ENCODE measurements at regions not wholly inside any gene's neighbourhood (a gene's known extent, or its start where the extent isn't known, plus 50 kb on each side); places are given as distances from the start of the nearest gene placed in this dataset.
"Not testable (repeated sequence)": the region's sequence is repeated elsewhere in the genome, so short reads cannot be mapped to it uniquely, and the experiment has no call there.

DNA sequence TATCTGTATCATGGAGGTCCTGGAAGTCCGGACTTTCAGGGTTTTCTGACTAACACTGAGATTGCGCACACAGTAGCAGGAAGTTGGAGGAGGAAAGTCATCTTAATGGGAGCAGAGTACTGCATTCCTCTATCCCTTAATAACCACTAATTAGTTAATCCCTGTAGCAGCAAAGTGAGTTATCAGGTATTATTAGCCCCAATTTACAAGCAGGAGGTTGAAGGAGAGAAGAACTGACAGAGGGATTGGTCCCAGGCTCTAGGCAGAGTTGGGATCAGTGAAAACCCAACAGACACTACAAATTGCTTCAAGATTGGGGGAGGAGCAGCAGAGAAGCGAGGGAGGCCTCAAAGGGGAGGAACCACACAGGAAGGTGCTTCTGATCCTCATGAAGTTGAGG is 74.5 kb upstream of the XPA start:
- WGBS (ENCODE audit: insufficient coverage, insufficient read length), result no CpG with 5 or more reads among the region's 3 CpGs
- H3K9me3 ChIP-seq (ENCODE audit: control insufficient read depth, insufficient read depth, low read length), result no peaks in the 10 kb centered on the region
- no peak overlapping the region for H3K4me3 ChIP-seq (ENCODE audit: low read length)
- H3K27ac ChIP-seq (ENCODE audit: low read length), result no peak overlapping the region
- no peak for DNase-seq (ENCODE audit: low read depth, low spot score)
- peaks cover 4% of the 10 kb centered on the region; the same call in 1 of the 2 replicates for H3K4me1 ChIP-seq (ENCODE audit: control insufficient read depth, insufficient read depth, low read length)
- no peaks in the 10 kb centered on the region for H3K27me3 ChIP-seq (ENCODE audit: control insufficient read depth, insufficient read depth, low read length)
- H3K36me3 ChIP-seq (ENCODE audit: control insufficient read depth, insufficient read depth, low read length), result no peaks in the 10 kb centered on the region

DNA sequence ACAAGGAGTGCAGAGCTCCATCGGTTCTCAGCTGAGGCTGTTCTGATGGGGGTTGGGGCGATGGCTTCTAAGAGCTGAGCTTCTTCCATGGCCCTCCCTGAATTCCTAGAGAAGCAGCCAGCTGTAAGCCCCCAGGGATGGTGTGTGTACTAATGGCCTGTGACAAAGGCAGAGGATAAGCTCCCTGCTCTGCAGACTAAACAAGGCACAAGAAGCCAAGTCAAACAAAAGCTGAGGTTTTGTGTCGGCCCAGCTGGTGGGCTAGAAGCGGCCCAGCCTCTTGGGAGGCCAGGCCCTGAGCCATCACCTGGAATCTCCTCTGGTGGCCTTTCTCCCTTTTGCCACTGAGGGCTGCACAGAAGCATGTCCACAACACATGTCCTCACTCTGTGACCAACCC is 75.0 kb upstream of the XPA start:
- Histone ChIP-seq H3K27me3 (ENCODE audit: control insufficient read depth, insufficient read depth, low read length) (no peaks in the 10 kb centered on the region), H3K9me3 (ENCODE audit: control insufficient read depth, insufficient read depth, low read length) (no peaks in the 10 kb centered on the region), H3K27ac (ENCODE audit: low read length) (no peak overlapping the region), H3K4me1 (ENCODE audit: control insufficient read depth, insufficient read depth, low read length) (peaks cover 4% of the 10 kb centered on the region; the same call in 1 of the 2 replicates), H3K4me3 (ENCODE audit: low read length) (no peak overlapping the region), H3K36me3 (ENCODE audit: control insufficient read depth, insufficient read depth, low read length) (no peaks in the 10 kb centered on the region)
- DNase-seq (ENCODE audit: low read depth, low spot score), result no peak
- WGBS (ENCODE audit: insufficient coverage, insufficient read length), result no CpG with 5 or more reads among the region's 4 CpGs

DNA sequence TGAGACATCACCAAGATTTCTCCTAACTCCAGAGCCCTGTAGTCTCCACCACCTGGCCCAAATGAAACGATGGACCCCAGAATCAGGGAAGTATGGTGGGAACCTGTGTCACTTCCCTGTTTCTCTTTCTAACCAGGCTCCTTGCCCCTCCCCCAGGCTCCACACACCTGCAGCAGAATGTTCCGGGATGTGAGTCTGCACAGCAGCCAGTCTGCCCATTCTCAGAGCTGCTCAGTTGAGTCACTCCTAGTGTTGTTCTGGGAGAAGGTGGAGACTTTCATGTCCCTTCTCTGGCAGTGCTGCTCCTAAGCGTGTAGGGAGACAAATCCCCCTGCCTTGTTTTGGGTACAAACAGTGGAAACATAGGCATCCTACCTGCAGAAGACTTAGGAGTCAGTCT is 76.0 kb upstream of the XPA start:
- H3K4me3 ChIP-seq (ENCODE audit: low read length), result no peak overlapping the region
- H3K27me3 ChIP-seq (ENCODE audit: control insufficient read depth, insufficient read depth, low read length), result no peaks in the 10 kb centered on the region
- WGBS (ENCODE audit: insufficient coverage, insufficient read length), result no CpG with 5 or more reads among the region's 3 CpGs
- H3K36me3 ChIP-seq (ENCODE audit: control insufficient read depth, insufficient read depth, low read length), result no peaks in the 10 kb centered on the region
- peaks cover 4% of the 10 kb centered on the region; the same call in 1 of the 2 replicates for H3K4me1 ChIP-seq (ENCODE audit: control insufficient read depth, insufficient read depth, low read length)
- no peak overlapping the region for H3K27ac ChIP-seq (ENCODE audit: low read length)
- no peak for DNase-seq (ENCODE audit: low read depth, low spot score)
- H3K9me3 ChIP-seq (ENCODE audit: control insufficient read depth, insufficient read depth, low read length), result no peaks in the 10 kb centered on the region

DNA sequence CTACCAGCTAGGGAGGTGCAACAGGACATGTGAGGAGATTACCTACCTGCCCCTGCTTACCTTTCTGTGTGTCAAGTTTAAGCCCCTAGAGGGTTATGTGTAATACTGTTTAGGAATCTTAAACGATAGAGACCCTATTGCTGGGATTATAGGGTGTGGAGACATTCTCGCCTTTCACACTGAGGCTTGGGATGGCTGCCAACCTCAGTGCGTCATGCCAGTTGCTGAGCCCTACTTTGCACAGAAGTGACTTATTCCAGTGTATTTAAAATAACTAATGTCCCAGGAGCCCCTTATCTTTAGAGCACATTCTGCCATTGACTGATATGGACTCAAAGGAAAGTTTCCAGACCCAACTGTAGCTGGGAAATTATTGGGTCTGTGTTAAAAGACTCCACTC is 76.6 kb upstream of the XPA start:
- DNase-seq (ENCODE audit: low read depth, low spot score), result no peak
- no CpG with 5 or more reads among the region's 3 CpGs for WGBS (ENCODE audit: insufficient coverage, insufficient read length)
- Histone ChIP-seq H3K27ac (ENCODE audit: low read length) (no peak overlapping the region), H3K4me1 (ENCODE audit: control insufficient read depth, insufficient read depth, low read length) (peaks cover 4% of the 10 kb centered on the region; the same call in 1 of the 2 replicates), H3K9me3 (ENCODE audit: control insufficient read depth, insufficient read depth, low read length) (no peaks in the 10 kb centered on the region), H3K4me3 (ENCODE audit: low read length) (no peak overlapping the region), H3K27me3 (ENCODE audit: control insufficient read depth, insufficient read depth, low read length) (no peaks in the 10 kb centered on the region), H3K36me3 (ENCODE audit: control insufficient read depth, insufficient read depth, low read length) (no peaks in the 10 kb centered on the region)

DNA sequence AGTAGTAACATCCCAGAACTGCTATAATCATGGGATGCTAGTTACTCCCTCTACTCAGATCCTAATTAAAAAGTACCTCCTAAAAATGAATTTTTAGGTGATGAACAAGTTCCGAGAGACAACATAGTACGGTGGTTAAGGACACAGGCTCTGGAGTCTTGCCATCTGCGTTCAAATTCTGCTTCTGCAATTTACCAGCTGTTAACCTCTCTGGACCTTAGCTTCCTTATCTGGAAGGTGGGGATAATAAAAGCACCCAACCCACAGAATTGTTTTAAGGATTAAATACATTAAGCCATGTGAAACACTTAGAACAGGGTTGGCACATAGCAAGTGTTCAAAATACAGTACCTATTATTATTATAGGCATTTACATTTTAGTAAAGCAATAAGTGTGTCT is 77.5 kb upstream of the XPA start:
- Histone ChIP-seq H3K27me3 (ENCODE audit: control insufficient read depth, insufficient read depth, low read length) (no peaks in the 10 kb centered on the region), H3K4me3 (ENCODE audit: low read length) (no peak overlapping the region), H3K36me3 (ENCODE audit: control insufficient read depth, insufficient read depth, low read length) (no peaks in the 10 kb centered on the region), H3K9me3 (ENCODE audit: control insufficient read depth, insufficient read depth, low read length) (no peaks in the 10 kb centered on the region), H3K4me1 (ENCODE audit: control insufficient read depth, insufficient read depth, low read length) (peaks cover 4% of the 10 kb centered on the region; the same call in 1 of the 2 replicates), H3K27ac (ENCODE audit: low read length) (no peak overlapping the region)
- DNase-seq (ENCODE audit: low read depth, low spot score), result no peak
- WGBS (ENCODE audit: insufficient coverage, insufficient read length), result no CpG with 5 or more reads among the region's 3 CpGs

DNA sequence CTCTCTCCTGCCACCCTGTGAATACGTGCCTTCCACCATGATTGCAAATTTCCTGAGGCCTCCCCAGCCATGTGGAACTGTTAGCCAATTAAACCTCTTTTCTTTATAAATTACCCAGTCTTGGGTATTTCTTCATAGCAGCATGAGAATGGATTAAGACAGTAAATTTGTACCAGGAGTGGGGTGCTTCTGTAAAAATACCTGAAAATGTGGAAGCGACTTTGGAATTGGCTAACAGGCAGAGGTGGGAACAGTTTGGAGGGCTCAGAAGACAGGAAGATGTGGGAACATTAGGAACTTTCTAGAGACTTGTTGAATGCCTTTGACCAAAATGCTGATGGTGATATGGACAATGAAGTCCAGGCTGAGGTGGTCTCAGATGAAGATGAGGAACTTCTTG is 74.3 kb upstream of the FOXE1 start:
- WGBS (ENCODE audit: insufficient coverage, insufficient read length), result no CpG with 5 or more reads among the region's 2 CpGs
- H3K27ac ChIP-seq (ENCODE audit: low read length); H3K4me1 ChIP-seq (ENCODE audit: control insufficient read depth, insufficient read depth, low read length); H3K9me3 ChIP-seq (ENCODE audit: control insufficient read depth, insufficient read depth, low read length); H3K36me3 ChIP-seq (ENCODE audit: control insufficient read depth, insufficient read depth, low read length); H3K4me3 ChIP-seq (ENCODE audit: low read length); DNase-seq (ENCODE audit: low read depth, low spot score); H3K27me3 ChIP-seq (ENCODE audit: control insufficient read depth, insufficient read depth, low read length): not testable (repeated sequence)

DNA sequence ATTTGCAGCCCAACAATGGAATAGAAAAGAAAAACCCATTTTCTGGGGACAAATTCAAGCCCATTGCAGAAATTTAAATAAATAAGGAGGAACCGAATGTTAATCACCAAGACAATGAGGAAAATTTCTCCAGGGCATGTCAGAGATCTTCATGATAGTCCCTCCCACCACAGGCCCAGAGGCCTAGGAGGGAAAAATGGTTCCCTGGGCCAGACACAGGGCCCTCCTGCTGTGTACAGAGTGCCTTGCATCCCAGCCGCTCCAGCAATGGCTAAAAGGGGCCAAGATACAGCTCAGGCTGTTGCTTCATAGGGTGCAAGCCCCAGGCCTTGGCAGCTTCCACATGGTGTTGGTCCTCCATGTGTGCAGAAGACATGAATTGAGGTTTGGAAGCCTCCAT is 73.4 kb upstream of the FOXE1 start:
- no peaks in the 10 kb centered on the region for H3K36me3 ChIP-seq (ENCODE audit: control insufficient read depth, insufficient read depth, low read length)
- no peaks in the 10 kb centered on the region for H3K4me1 ChIP-seq (ENCODE audit: control insufficient read depth, insufficient read depth, low read length)
- H3K27me3 ChIP-seq (ENCODE audit: control insufficient read depth, insufficient read depth, low read length), result no peaks in the 10 kb centered on the region
- DNase-seq (ENCODE audit: low read depth, low spot score), result no peak
- H3K4me3 ChIP-seq (ENCODE audit: low read length), result no peak overlapping the region
- WGBS (ENCODE audit: insufficient coverage, insufficient read length), result no CpG with 5 or more reads among the region's 2 CpGs
- H3K27ac ChIP-seq (ENCODE audit: low read length), result no peak overlapping the region
- H3K9me3 ChIP-seq (ENCODE audit: control insufficient read depth, insufficient read depth, low read length), result no peaks in the 10 kb centered on the region

DNA sequence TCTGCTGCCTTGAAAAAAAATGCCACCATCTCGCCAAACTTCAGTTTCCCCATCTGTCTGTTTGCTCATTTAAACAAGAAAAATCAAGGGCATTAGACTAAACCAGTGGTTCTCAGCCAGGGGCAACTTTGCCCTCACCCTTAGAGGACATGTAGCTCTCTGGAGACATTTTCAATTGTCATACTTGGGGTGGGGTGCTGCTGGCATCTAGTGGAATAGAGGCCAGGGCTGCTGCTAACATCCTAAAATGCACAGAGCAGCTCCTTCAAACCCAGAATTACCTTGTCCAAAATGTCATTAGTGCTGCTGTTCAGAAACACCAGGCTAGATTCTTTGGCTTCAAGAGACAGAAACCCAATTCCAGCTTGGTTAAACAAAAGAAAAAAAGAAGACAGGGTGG is 71.1 kb upstream of the FOXE1 start:
- Histone ChIP-seq H3K27ac (ENCODE audit: low read length) (no peak overlapping the region), H3K27me3 (ENCODE audit: control insufficient read depth, insufficient read depth, low read length) (no peaks in the 10 kb centered on the region), H3K4me1 (ENCODE audit: control insufficient read depth, insufficient read depth, low read length) (no peaks in the 10 kb centered on the region), H3K4me3 (ENCODE audit: low read length) (no peak overlapping the region), H3K36me3 (ENCODE audit: control insufficient read depth, insufficient read depth, low read length) (no peaks in the 10 kb centered on the region), H3K9me3 (ENCODE audit: control insufficient read depth, insufficient read depth, low read length) (no peaks in the 10 kb centered on the region)
- no CpG with 5 or more reads among the region's 1 CpG for WGBS (ENCODE audit: insufficient coverage, insufficient read length)
- no peak for DNase-seq (ENCODE audit: low read depth, low spot score)

DNA sequence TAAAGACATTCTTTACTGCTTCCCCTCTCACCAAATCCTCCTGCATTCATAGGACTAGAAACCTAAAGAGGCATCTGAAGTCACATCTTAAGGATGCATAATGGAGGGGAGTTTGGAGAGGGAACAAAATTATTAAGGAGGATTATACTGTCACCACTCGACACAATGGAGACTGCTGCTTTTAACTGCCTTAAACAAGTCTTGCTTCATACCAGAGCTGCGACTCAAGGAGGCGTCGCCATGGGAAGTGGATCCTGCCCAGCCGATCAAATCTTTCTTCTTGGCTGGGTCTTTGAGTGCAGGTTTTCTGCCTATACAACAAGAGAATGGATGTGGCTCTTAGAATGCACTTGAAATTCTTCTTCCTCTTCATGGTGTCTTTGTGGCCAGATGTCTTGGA is 66.7 kb upstream of the FOXE1 start:
- H3K9me3 ChIP-seq (ENCODE audit: control insufficient read depth, insufficient read depth, low read length), result no peaks in the 10 kb centered on the region
- H3K4me1 ChIP-seq (ENCODE audit: control insufficient read depth, insufficient read depth, low read length), result no peaks in the 10 kb centered on the region
- DNase-seq (ENCODE audit: low read depth, low spot score), result no peak
- no peak overlapping the region for H3K4me3 ChIP-seq (ENCODE audit: low read length)
- H3K27me3 ChIP-seq (ENCODE audit: control insufficient read depth, insufficient read depth, low read length), result no peaks in the 10 kb centered on the region
- no peaks in the 10 kb centered on the region for H3K36me3 ChIP-seq (ENCODE audit: control insufficient read depth, insufficient read depth, low read length)
- H3K27ac ChIP-seq (ENCODE audit: low read length), result no peak overlapping the region
- no CpG with 5 or more reads among the region's 5 CpGs for WGBS (ENCODE audit: insufficient coverage, insufficient read length)

DNA sequence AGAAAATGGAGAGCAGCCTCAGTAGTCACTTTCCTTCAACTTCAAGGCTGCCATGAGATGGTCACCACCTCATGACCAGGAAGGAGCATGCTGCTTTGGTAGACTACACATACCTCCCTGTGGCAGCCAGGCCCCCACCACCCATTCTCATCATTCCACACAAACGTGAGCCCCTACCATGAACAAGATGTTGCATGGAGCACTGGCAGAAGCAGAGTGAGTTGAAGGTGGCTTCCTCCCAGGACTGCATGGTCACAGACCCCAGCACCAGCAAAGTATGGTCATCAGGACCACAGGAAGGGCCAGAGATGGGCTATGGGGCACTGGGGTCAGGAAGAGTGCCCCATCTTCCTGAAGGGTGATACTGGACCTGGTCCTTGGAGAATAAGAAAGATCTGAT is 65.5 kb upstream of the FOXE1 start:
- Histone ChIP-seq H3K9me3 (ENCODE audit: control insufficient read depth, insufficient read depth, low read length) (no peaks in the 10 kb centered on the region), H3K27ac (ENCODE audit: low read length) (no peak overlapping the region), H3K4me3 (ENCODE audit: low read length) (no peak overlapping the region), H3K36me3 (ENCODE audit: control insufficient read depth, insufficient read depth, low read length) (no peaks in the 10 kb centered on the region), H3K27me3 (ENCODE audit: control insufficient read depth, insufficient read depth, low read length) (no peaks in the 10 kb centered on the region), H3K4me1 (ENCODE audit: control insufficient read depth, insufficient read depth, low read length) (no peaks in the 10 kb centered on the region)
- no CpG with 5 or more reads among the region's 1 CpG for WGBS (ENCODE audit: insufficient coverage, insufficient read length)
- DNase-seq (ENCODE audit: low read depth, low spot score), result no peak

DNA sequence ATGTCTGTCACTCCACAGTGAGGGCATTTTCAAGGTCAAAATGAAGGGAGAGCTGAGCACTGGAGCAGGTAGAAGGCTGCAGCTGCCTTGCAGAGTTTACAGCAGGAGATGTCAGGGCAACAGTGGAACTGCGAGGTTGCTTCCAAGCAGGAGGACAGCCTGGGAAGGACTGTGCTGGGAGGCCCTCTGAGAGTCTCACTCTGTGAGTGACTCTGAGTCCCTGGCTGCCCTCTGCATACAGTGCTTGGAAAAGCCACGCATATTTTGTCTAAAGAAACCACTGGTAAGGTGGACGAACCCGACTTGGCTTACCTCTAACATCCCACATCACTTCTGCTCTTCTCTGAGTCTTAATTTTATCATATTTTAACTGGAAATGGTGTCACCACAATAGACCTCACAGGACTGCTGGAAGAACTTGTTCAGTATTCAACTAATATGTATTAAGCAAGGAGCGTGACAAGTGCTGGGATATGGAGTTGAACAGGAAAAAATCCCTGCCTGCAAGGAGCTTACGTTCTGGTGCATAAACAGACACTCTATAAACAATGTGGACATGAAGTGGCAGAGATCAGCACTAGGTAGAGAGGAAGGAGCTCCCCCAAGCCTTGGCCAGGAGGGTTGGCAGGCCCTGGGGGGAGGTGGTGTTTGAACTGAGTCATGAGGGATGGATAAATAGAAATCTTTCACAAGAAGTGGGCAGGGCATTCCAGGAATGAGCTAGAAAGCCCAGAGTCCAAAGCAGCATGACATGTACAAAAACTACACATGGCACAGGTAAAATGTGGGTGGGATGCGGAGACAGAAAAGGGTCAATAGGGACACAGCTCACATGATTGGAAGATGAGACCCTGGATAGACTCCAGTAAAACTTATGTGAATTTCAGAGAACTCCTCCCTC is 64.0 kb upstream of the FOXE1 start:
- Histone ChIP-seq H3K9me3 (ENCODE audit: control insufficient read depth, insufficient read depth, low read length) (no peaks in the 10 kb centered on the region), H3K4me3 (ENCODE audit: low read length) (no peak overlapping the region), H3K27ac (ENCODE audit: low read length) (no peak overlapping the region), H3K4me1 (ENCODE audit: control insufficient read depth, insufficient read depth, low read length) (no peaks in the 10 kb centered on the region), H3K27me3 (ENCODE audit: control insufficient read depth, insufficient read depth, low read length) (no peaks in the 10 kb centered on the region), H3K36me3 (ENCODE audit: control insufficient read depth, insufficient read depth, low read length) (no peaks in the 10 kb centered on the region)
- whole genome bisulfite sequencing (ENCODE audit: insufficient coverage, insufficient read length), result no CpG with 5 or more reads among the region's 7 CpGs
- DNase-seq (ENCODE audit: low read depth, low spot score), result no peak
